ENCODE measurements at regions not wholly inside any gene's neighbourhood (a gene's known extent, or its start where the extent isn't known, plus 50 kb on each side); places are given as distances from the start of the nearest gene placed in this dataset.

- no peak for DNase-seq
Measured at GRCh38 chr18:57991552-57991951, 52.5 kb upstream of the NEDD4L start.

- DNase-seq, result no peak
Measured at GRCh38 chr18:57989536-57989935, 54.5 kb upstream of the NEDD4L start.

GRCh38 chr18:57984490-57985115 is 59.4 kb upstream of the NEDD4L start:
- peak; percentile 20 for DNase-seq

GRCh38 chr18:57983965-57984364 is 60.1 kb upstream of the NEDD4L start:
- no peak for DNase-seq

GRCh38 chr18:57983472-57983871 is 60.6 kb upstream of the NEDD4L start:
- no peak for DNase-seq

GRCh38 chr18:57982372-57983021 is 61.5 kb upstream of the NEDD4L start:
- DNase-seq, result no peak

- DNase-seq, result no peak
Measured at GRCh38 chr18:57981308-57982028, 62.6 kb upstream of the NEDD4L start.

- DNase-seq, result peak; percentile 84
Measured at GRCh38 chr18:57980573-57981307, 63.3 kb upstream of the NEDD4L start.

- DNase-seq, result no peak
Measured at GRCh38 chr18:57976230-57976773, 67.7 kb upstream of the NEDD4L start.

- no peak for DNase-seq
Measured at GRCh38 chr18:57975805-57976204, 68.2 kb upstream of the NEDD4L start.

- DNase-seq, result no peak
Measured at GRCh38 chr18:57974585-57975265, 69.3 kb upstream of the NEDD4L start.

GRCh38 chr18:57973889-57974288 is 70.1 kb upstream of the NEDD4L start:
- DNase-seq, result no peak

GRCh38 chr18:57970356-57971095 is 73.5 kb upstream of the NEDD4L start:
- DNase-seq, result no peak

- no peak for DNase-seq
Measured at GRCh38 chr18:57969824-57970223, 74.2 kb upstream of the NEDD4L start.

- DNase-seq, result no peak
Measured at GRCh38 chr18:57965246-57965645, 78.8 kb upstream of the NEDD4L start.

- no peak for DNase-seq
Measured at GRCh38 chr18:57961876-57962505, 82.0 kb upstream of the NEDD4L start.

GRCh38 chr18:57961411-57961810 is 82.6 kb upstream of the NEDD4L start:
- no peak for DNase-seq

GRCh38 chr18:57959278-57959677 is 84.7 kb upstream of the NEDD4L start:
- peak; percentile 64 for DNase-seq

GRCh38 chr18:57957210-57957609 is 86.8 kb upstream of the NEDD4L start:
- DNase-seq, result no peak

- DNase-seq, result no peak
Measured at GRCh38 chr18:57956491-57956890, 87.5 kb upstream of the NEDD4L start.

- no peak for DNase-seq
Measured at GRCh38 chr18:57954935-57955334, 89.1 kb upstream of the NEDD4L start.

All from NCI-H1436 treated with DMSO at 0.1 percent for 48 hours (cell line).